ENCODE measurements at regions not wholly inside any gene's neighbourhood (a gene's known extent, or its start where the extent isn't known, plus 50 kb on each side); places are given as distances from the start of the nearest gene placed in this dataset.

DNA sequence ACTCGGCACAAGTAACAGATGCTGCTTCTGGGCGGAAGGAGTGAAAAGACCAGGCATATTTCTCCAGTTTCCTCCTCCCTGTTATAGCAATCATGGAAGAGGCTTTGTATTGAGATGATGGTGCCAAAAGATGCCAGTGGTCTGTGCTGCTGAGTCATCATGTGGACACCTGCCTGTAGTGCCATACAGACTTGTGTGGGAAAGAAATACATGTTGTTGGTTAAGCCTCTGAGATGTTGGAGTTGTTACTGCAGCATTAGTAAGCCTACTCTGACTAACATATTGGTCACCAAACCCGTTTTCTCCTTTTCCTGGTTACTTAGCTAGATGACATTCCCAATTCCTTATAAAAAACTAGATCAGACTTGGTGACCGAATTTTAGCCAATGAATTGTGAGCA lies 356.9 kb downstream of the ZNF521 start:
- no peak for DNase-seq

DNA sequence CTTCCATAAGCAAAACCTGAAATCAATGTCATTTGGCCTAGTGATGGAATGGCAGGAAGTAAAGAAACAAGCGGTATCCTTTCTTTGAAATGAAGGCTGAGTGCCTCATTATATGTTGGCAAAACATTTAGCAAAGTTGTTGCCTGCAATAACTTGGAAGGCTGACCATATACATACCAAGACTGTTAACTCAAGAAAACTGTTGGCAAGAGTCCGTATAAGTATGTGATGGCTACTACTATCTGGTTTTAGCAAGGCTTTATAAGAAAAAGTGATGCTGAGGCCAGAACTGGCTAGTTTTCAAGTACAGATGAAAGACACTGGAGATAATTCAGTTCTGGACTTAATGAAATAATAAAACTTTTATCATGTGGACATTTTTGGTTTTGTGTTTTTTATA lies 356.2 kb downstream of the ZNF521 start:
- no peak for DNase-seq

DNA sequence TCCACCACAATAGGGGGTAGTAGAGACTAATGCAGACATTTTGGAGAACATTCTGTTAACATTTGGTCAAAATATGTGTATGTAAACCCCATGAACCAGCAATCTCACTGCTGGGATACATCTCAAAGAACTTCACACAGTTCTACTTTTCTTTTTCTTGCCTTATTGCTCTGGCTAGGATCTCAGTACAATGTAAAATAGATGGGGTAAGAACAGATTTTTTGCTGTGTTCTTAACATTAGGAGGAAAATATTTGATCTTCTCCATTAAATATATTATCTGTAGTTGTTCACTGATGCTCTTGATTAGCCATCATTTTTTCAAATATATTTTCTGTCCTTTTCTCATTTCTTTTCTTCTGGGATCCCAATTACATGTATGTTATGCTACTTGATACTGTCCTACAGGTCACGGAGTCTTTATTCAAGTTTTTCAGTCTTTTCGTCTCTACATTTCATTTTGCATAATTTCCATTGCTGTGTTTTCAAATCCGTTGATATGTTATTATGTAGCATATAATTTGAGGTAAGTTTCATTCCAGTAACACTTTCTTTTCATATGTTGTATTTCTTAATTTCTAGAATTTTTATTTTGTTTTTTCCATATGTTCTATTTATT lies 352.2 kb downstream of the ZNF521 start:
- no peak for DNase-seq

DNA sequence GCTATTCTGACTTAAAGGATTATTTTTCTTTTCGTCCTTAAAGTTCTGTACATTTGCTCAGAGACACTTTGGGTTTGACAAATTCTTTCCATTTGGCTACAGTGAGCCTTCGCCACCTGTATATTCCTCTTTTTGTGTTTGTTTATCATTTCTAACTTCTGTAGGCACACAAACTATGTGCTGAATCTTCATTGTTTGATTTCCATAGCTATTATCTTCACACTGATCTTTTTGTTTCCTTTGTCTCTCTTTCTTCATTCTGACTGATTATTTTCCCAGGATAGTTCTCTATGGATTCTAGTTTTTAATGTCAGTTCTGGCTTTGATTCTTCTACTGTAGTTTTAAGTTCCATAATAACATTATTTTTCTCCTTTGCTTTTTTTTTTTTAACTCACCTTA lies 350.2 kb downstream of the ZNF521 start:
- DNase-seq = no peak

DNA sequence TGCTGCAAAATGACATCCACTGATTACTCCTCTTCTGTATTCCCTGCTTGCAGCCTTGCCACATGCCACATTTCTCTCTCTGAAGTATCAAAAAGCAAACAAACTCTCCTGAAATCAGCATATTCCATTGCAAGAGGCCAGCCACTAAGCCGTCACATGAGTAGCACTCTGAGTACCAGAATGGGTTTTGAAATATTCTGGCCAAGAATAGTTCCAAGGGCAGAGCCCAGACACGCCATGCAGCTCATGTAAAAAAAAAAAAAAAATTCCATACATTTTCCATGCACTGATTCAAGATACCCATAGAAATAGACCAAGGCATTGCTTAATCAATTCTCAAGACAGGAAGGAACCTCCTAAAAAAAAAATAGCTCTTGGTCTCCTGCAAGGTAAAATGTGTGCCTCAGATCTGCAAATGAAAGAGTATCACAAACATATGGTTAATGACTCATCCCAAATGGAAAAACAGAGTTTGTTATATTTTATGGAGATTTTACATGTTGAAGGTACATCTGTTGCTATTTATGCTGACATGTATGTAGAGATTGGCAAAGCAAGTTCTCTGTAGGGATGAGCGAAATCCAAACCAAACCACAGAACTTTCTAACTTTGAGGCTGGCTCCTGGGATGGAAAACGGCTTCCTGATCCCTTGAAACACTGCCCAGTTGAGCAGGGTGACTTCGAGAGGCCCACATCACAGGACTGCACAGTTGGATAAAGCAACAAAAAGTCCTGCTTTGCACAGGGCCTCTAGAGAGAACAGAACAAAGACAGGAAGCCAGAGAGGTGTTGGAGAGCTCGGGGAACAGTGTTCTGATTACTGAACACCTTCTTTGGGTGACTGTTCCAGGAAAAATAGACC lies 346.2 kb downstream of the ZNF521 start:
- DNase-seq = no peak

DNA sequence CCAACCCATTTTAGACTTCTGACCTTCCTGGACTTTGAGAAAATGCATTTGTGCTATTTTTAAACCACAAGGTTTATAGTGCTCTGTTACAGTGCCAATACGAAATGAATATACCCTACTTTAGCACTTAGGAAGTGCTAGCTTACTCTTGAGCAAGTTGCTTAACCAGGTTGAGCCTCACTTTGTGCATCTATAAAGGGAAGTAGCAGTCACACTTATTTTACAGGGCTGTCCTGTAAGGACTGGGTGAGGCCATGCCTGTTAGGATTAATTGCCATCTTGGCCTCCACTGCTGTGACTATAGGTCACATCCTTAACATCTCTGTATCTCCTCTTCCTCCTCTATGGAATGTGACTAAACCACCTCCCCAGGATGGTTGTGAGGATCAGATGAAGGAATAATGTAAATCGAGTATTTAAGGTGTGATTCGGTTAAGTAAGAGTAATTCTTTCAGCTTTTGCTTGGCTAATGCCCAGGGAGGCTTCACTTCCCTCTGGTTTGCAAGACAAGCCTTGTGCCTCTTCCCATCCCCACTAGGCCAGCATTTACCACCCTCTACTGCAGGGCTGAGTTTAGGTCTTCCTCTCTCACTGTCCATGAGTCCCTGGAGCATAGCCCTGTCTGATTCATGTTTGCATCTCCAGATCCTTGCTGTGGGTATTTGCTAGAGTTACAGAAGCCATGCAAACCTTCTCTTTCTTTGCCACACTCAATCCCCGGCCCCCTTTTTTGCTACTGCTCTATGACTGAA lies 341.2 kb downstream of the ZNF521 start:
- DNase-seq = no peak

Data from activated CD4-positive, alpha-beta T cell treated with anti-CD3 and anti-CD28 coated beads, Interleukin-10, Interleukin-2, amounts not matched to agents 100 ng/mL and 50 ng/mL, durations not matched to agents 16 hours and 8 hours (primary cell).